IMR-90 (cell line): ENCODE measurements at regions not wholly inside any gene's neighbourhood (a gene's known extent, or its start where the extent isn't known, plus 50 kb on each side); places are given as distances from the start of the nearest gene placed in this dataset.

Experiments
- ATAC-seq: fragments of 200-7000 bp; cut with Tn5 transposase; 2 replicates; pipeline ENCODE4 v1.9.1; 2020; ENCODE audit warnings: low read depth, mild to moderate bottlenecking, moderate library complexity
- BruUV-seq: library from RNA; stranded (reverse); fragments of 400-500 nt; replicated peaks from 2 replicates; lab custom pipeline; 2021; lab: Mats Ljungman, UMichigan
- CTCF ChIA-PET: fragments of 300-600 bp; formaldehyde crosslinking; extraction: SDS; loops from one replicate; lab custom pipeline; 2021; ENCODE audit warnings: antibody characterized with exemption; lab: Yijun Ruan, JAX
- POLR2A ChIA-PET: fragments of 300-600 bp; sonication (Branson Sonifier 250); formaldehyde crosslinking; loops from one replicate; lab custom pipeline; 2022; ENCODE audit warnings: antibody characterized with exemption; ENCODE audit not compliant: unreplicated experiment; lab: Charles Lee
- DNase-seq: peaks from one replicate; pipeline ENCODE4 v3.0.0; 2013
- H2AFZ ChIP-seq: replicated peaks from 2 replicates; pipeline ENCODE3; 2013; ENCODE audit warnings: low read length, mild to moderate bottlenecking; ENCODE audit not compliant: poor library complexity
- H2AK5ac ChIP-seq: 2 replicates; pipeline ENCODE4 v1.6.1; 2013; ENCODE audit warnings: low read depth, low read length, inconsistent platforms
- H2AK9ac ChIP-seq: replicated peaks from 2 replicates; pipeline ENCODE3; 2013; ENCODE audit warnings: mild to moderate bottlenecking, low read depth, low read length, moderate library complexity; ENCODE audit not compliant: poor library complexity
- H2BK120ac ChIP-seq: 2 replicates; pipeline ENCODE4 v1.6.1; 2013; ENCODE audit warnings: low read depth, low read length, inconsistent platforms
- H2BK15ac ChIP-seq: 3 replicates; pipeline ENCODE4 v1.6.1; 2013; ENCODE audit warnings: low read depth, low read length, inconsistent platforms
- H2BK20ac ChIP-seq: 2 replicates; pipeline ENCODE4 v1.6.1; 2013; ENCODE audit warnings: low read depth, mild to moderate bottlenecking, inconsistent platforms, low read length, moderate library complexity
- H2BK5ac ChIP-seq: 2 replicates; pipeline ENCODE4 v1.6.1; 2013; ENCODE audit warnings: mild to moderate bottlenecking, low read depth, low read length, inconsistent platforms; ENCODE audit not compliant: poor library complexity, severe bottlenecking
- H3K14ac ChIP-seq: replicated peaks from 2 replicates; pipeline ENCODE4 v1.6.1; 2013; ENCODE audit warnings: low read depth, low read length, inconsistent platforms
- H3K18ac ChIP-seq: 2 replicates; pipeline ENCODE4 v1.6.1; 2013; ENCODE audit warnings: low read depth, low read length, control low read depth
- H3K23ac ChIP-seq: 2 replicates; pipeline ENCODE4 v1.6.1; 2013; ENCODE audit warnings: low read depth, low read length, inconsistent platforms
- H3K27ac ChIP-seq: 2 replicates; pipeline ENCODE4 v1.5.1; 2013; ENCODE audit warnings: mild to moderate bottlenecking, control low read depth, low read length; ENCODE audit not compliant: insufficient read depth
- H3K27me3 ChIP-seq: 2 replicates; pipeline ENCODE4 v1.6.1; 2013; ENCODE audit warnings: low read length; ENCODE audit not compliant: control insufficient read depth, insufficient read depth
- H3K36me3 ChIP-seq: 2 replicates; pipeline ENCODE4 v1.6.1; 2013; ENCODE audit warnings: low read length, mixed read lengths; ENCODE audit not compliant: control insufficient read depth, insufficient read depth
- H3K4ac ChIP-seq: 2 replicates; pipeline ENCODE4 v1.6.1; 2013; ENCODE audit warnings: low read depth, low read length, inconsistent platforms
- H3K4me1 ChIP-seq: 2 replicates; pipeline ENCODE4 v1.6.1; 2013; ENCODE audit warnings: low read length, mixed read lengths; ENCODE audit not compliant: control insufficient read depth, insufficient read depth
- H3K4me2 ChIP-seq: 2 replicates; pipeline ENCODE4 v1.6.1; 2013; ENCODE audit warnings: low read depth, mild to moderate bottlenecking, control low read depth, low read length, moderate library complexity
- H3K4me3 ChIP-seq: 2 replicates; pipeline ENCODE4 v1.5.1; 2013; ENCODE audit warnings: low read depth, mild to moderate bottlenecking, control low read depth, low read length, moderate library complexity; ENCODE audit not compliant: insufficient read depth
- H3K56ac ChIP-seq: 2 replicates; pipeline ENCODE4 v1.6.1; 2013; ENCODE audit warnings: low read length, inconsistent platforms; ENCODE audit not compliant: insufficient read depth; ENCODE audit errors: extremely low read depth
- H3K79me1 ChIP-seq, 2 experiments: 2 replicates each; pipeline ENCODE4 v1.6.1; 2013; ENCODE audit warnings: low read length in 2 of 2, inconsistent platforms in 1 of 2, low read depth in 1 of 2
- H3K9ac ChIP-seq: 2 replicates; pipeline ENCODE4 v1.6.1; 2013; ENCODE audit warnings: low read depth, low read length, control low read depth
- H3K9me1 ChIP-seq: 2 replicates; pipeline ENCODE4 v1.6.1; 2013; ENCODE audit warnings: low read length, inconsistent platforms; ENCODE audit not compliant: insufficient read depth
- H3K9me3 ChIP-seq: 2 replicates; pipeline ENCODE4 v1.6.1; 2013; ENCODE audit warnings: low read length; ENCODE audit not compliant: control insufficient read depth, insufficient read depth
- H4K20me1 ChIP-seq: 2 replicates; pipeline ENCODE4 v1.6.1; 2013; ENCODE audit warnings: low read length, inconsistent platforms; ENCODE audit not compliant: insufficient read depth
- H4K5ac ChIP-seq: 2 replicates; pipeline ENCODE4 v1.6.1; 2013; ENCODE audit warnings: mild to moderate bottlenecking, low read depth, low read length, control low read depth
- H4K8ac ChIP-seq, 2 experiments: 2 replicates each; pipeline ENCODE4 v1.6.1; 2013; ENCODE audit warnings: low read depth in 2 of 2, low read length in 2 of 2, control low read depth in 1 of 2, inconsistent platforms in 1 of 2
- H4K91ac ChIP-seq: 2 replicates; pipeline ENCODE4 v1.6.1; 2013; ENCODE audit warnings: low read depth, low read length, inconsistent platforms; ENCODE audit not compliant: insufficient read depth
- CHD1 ChIP-seq: IDR thresholded peaks from 2 replicates; pipeline ENCODE4 v1.6.1; 2012; ENCODE audit warnings: low read depth, low read length, improper control_type of control experiment
- ELK1 ChIP-seq: fragments of 150-350 bp; IDR thresholded peaks from 2 replicates; pipeline ENCODE4 v1.6.1; 2016; ENCODE audit warnings: low read depth, mild to moderate bottlenecking, low read length, moderate library complexity, borderline replicate concordance
- MAFK ChIP-seq: IDR thresholded peaks from 2 replicates; pipeline ENCODE4 v1.6.1; 2012; ENCODE audit warnings: low read depth, low read length, improper control_type of control experiment
- MAZ ChIP-seq: IDR thresholded peaks from 2 replicates; pipeline ENCODE4 v1.6.1; 2012; ENCODE audit warnings: low read depth, mild to moderate bottlenecking, low read length, improper control_type of control experiment, moderate library complexity, borderline replicate concordance
- MXI1 ChIP-seq: IDR thresholded peaks from 2 replicates; pipeline ENCODE4 v1.6.1; 2012; ENCODE audit warnings: low read depth, mild to moderate bottlenecking, low read length, moderate library complexity, borderline replicate concordance
- POLR2A ChIP-seq: IDR thresholded peaks from 2 replicates; pipeline ENCODE4 v1.6.1; 2012; ENCODE audit warnings: mild to moderate bottlenecking, low read depth, low read length
- USF2 ChIP-seq: fragments of 150-350 bp; IDR thresholded peaks from 2 replicates; pipeline ENCODE4 v1.6.1; 2017; ENCODE audit warnings: mild to moderate bottlenecking, antibody characterized with exemption, low read length, low read depth
- WGBS, 2 experiments: methylation state at CpG; one replicate each; pipeline versions ENCODE4 v1.1.5 to v1.1.7; 2013; ENCODE audit warnings: missing lambda C conversion rate in 2 of 2; ENCODE audit not compliant: insufficient read length in 1 of 2; ENCODE audit errors: extremely low coverage in 2 of 2; 5-methylcytosine and 5-hydroxymethylcytosine counted together
- dilution Hi-C: fragments of 300-500 bp; cut with HindIII; formaldehyde crosslinking; loops from one replicate; pipeline ENCODE4 v1.14.3; 2018; ENCODE audit warnings: low sequenced_read_pairs; ENCODE audit not compliant: unreplicated experiment
- in situ Hi-C: fragments of 300-500 bp; cut with MboI; formaldehyde crosslinking; loops from 3 replicates; pipeline ENCODE4 v1.14.3; 2019; ENCODE audit warnings: low sequenced_read_pairs, inconsistent platforms, mixed read lengths
- intact Hi-C: fragments of 100-400 bp; cut with micrococcal nuclease; formaldehyde crosslinking; loops from 2 replicates; pipeline ENCODE4 v1.10.0; 2022

GRCh38 chr10:33815776-33816175 lies 481.3 kb upstream of the NRP1 start:
- H3K23ac ChIP-seq = no peak overlapping the region
- in situ Hi-C loops = no loop called here
- no peak for ATAC-seq
- no peak overlapping the region for H4K91ac ChIP-seq
- WGBS, 2 experiments = no CpG with 5 or more reads among the region's 4 CpGs
- H3K27ac ChIP-seq = no peak overlapping the region
- TF ChIP-seq MXI1 (no peak), ELK1 (no peak), POLR2A (no peak), MAZ (no peak), USF2 (no peak), CHD1 (no peak), MAFK (no peak)
- H2AFZ ChIP-seq = no peak overlapping the region
- H2BK20ac ChIP-seq = no peak overlapping the region
- no peaks in the 10 kb centered on the region for H3K4me1 ChIP-seq
- DNase-seq = no peak
- H4K20me1 ChIP-seq = no peaks in the 10 kb centered on the region
- H3K27me3 ChIP-seq = peaks cover 2% of the 10 kb centered on the region; the same call in 1 of the 2 replicates
- intact Hi-C loops = no loop called here
- H3K4ac ChIP-seq = no peak overlapping the region
- BruUV-seq = no TSS peak
- no peak overlapping the region for H2BK120ac ChIP-seq
- no peak overlapping the region for H4K8ac ChIP-seq
- no peak overlapping the region for H3K14ac ChIP-seq
- no peak overlapping the region for H3K4me3 ChIP-seq
- no peak overlapping the region for H4K5ac ChIP-seq
- no peak overlapping the region for H3K18ac ChIP-seq
- ChIA-PET CTCF (no interaction called here), POLR2A (no interaction called here)
- no peak overlapping the region for H3K4me2 ChIP-seq
- H3K56ac ChIP-seq = no peak overlapping the region
- H3K9me3 ChIP-seq = no peaks in the 10 kb centered on the region
- no peak overlapping the region for H2AK5ac ChIP-seq
- no peak overlapping the region for H2AK9ac ChIP-seq
- no peak overlapping the region for H2BK5ac ChIP-seq
- no peaks in the 10 kb centered on the region for H3K36me3 ChIP-seq
- no peaks in the 10 kb centered on the region for H3K79me1 ChIP-seq
- H2BK15ac ChIP-seq = no peak overlapping the region
- dilution Hi-C loops = no loop called here
- no peak overlapping the region for H3K9ac ChIP-seq
- H3K9me1 ChIP-seq = no peaks in the 10 kb centered on the region
